GM12872 (cell line): ENCODE measurements at regions not wholly inside any gene's neighbourhood (a gene's known extent, or its start where the extent isn't known, plus 50 kb on each side); places are given as distances from the start of the nearest gene placed in this dataset.

Source experiments
- CTCF ChIP-seq: IDR thresholded peaks from 3 replicates; pipeline ENCODE4 v1.5.1; 2011; ENCODE audit warnings: low read depth, mild to moderate bottlenecking, low read length, moderate library complexity; ENCODE audit not compliant: insufficient read depth

- TF ChIP-seq CTCF = no peak
These were observed 236.5 kb upstream of the SPHKAP start for GRCh38 chr2:228417956-228418355.

- TF ChIP-seq CTCF = no peak
These were observed 236.0 kb upstream of the SPHKAP start for GRCh38 chr2:228417526-228417925.

- no peak for TF ChIP-seq CTCF
These were observed 228.6 kb upstream of the SPHKAP start for GRCh38 chr2:228410061-228410460.

- no peak for TF ChIP-seq CTCF
These were observed 228.0 kb upstream of the SPHKAP start for GRCh38 chr2:228409493-228409892.

- TF ChIP-seq CTCF = no peak
These were observed 227.2 kb upstream of the SPHKAP start for GRCh38 chr2:228408529-228409227.

- no peak for TF ChIP-seq CTCF
These were observed 226.3 kb upstream of the SPHKAP start for GRCh38 chr2:228407821-228408220.

- TF ChIP-seq CTCF = peak; percentile 31; the same call in 1 of the 3 replicates
These were observed 219.8 kb upstream of the SPHKAP start for GRCh38 chr2:228401065-228401912.
